PC-3 (cell line): ENCODE measurements at regions not wholly inside any gene's neighbourhood (a gene's known extent, or its start where the extent isn't known, plus 50 kb on each side); places are given as distances from the start of the nearest gene placed in this dataset.

Experiments
- ATAC-seq: fragments of 200-7000 bp; cut with Tn5 transposase; 2 replicates; pipeline ENCODE4 v1.9.1; 2020; ENCODE audit warnings: mild to moderate bottlenecking, moderate library complexity
- BruUV-seq: library from RNA; stranded (reverse); fragments of 400-500 nt; replicated peaks from 2 replicates; lab custom pipeline; 2021; lab: Mats Ljungman, UMichigan
- CTCF ChIA-PET: fragments of 300-600 bp; sonication (Branson Sonifier 250); formaldehyde crosslinking; loops from one replicate; lab custom pipeline; 2022; ENCODE audit warnings: antibody characterized with exemption; lab: Charles Lee
- POLR2A ChIA-PET: fragments of 300-600 bp; sonication (Branson Sonifier 250); formaldehyde crosslinking; loops from one replicate; lab custom pipeline; 2022; ENCODE audit warnings: antibody characterized with exemption; ENCODE audit not compliant: unreplicated experiment; lab: Charles Lee
- DNase-seq: peaks from one replicate; pipeline ENCODE4 v3.0.0-alpha.2; 2015
- H2AFZ ChIP-seq: fragments of 300-600 bp; sonication (generic); 2 replicates; pipeline ENCODE4 v1.6.0; 2016; ENCODE audit warnings: antibody characterized with exemption, low read length
- H3F3A ChIP-seq: fragments of 300-600 bp; sonication (generic); one replicate; pipeline ENCODE4 v1.6.0; 2017; ENCODE audit warnings: antibody characterized with exemption, low read length, control low read depth, mild to moderate bottlenecking; ENCODE audit not compliant: unreplicated experiment
- H3K27ac ChIP-seq: fragments of 300-600 bp; sonication (generic); 2 replicates; pipeline ENCODE4 v1.5.1; 2016; ENCODE audit warnings: mild to moderate bottlenecking, low read length
- H3K27me3 ChIP-seq: fragments of 300-600 bp; sonication (generic); 2 replicates; pipeline ENCODE4 v1.6.1; 2016; ENCODE audit warnings: low read length, mixed read lengths
- H3K36me3 ChIP-seq: fragments of 300-600 bp; sonication (generic); 2 replicates; pipeline ENCODE4 v1.6.1; 2016; ENCODE audit warnings: low read depth, mixed run types, low read length, mixed read lengths
- H3K4me1 ChIP-seq: fragments of 300-600 bp; sonication (generic); 2 replicates; pipeline ENCODE4 v1.5.1; 2016; ENCODE audit warnings: low read length; ENCODE audit not compliant: insufficient read depth
- H3K4me2 ChIP-seq: fragments of 300-600 bp; sonication (generic); 2 replicates; pipeline ENCODE4 v1.6.0; 2016; ENCODE audit warnings: low read length
- H3K4me3 ChIP-seq: fragments of 300-600 bp; sonication (generic); 2 replicates; pipeline ENCODE4 v1.5.1; 2016; ENCODE audit warnings: mild to moderate bottlenecking, low read length, mixed read lengths
- H3K79me2 ChIP-seq: fragments of 300-600 bp; sonication (generic); 2 replicates; pipeline ENCODE4 v1.6.1; 2017; ENCODE audit warnings: low read length, mixed read lengths
- H3K9ac ChIP-seq: fragments of 300-600 bp; sonication (generic); 2 replicates; pipeline ENCODE4 v1.6.0; 2016; ENCODE audit warnings: mild to moderate bottlenecking, low read length
- H3K9me2 ChIP-seq: fragments of 300-600 bp; sonication (generic); replicated peaks from 2 replicates; pipeline ENCODE4 v1.6.1; 2016; ENCODE audit warnings: mixed run types, low read length, mixed read lengths
- H3K9me3 ChIP-seq: fragments of 300-600 bp; sonication (generic); 2 replicates; pipeline ENCODE4 v1.6.1; 2016; ENCODE audit warnings: low read length, mixed read lengths
- H4K20me1 ChIP-seq: fragments of 300-600 bp; sonication (generic); 2 replicates; pipeline ENCODE4 v1.6.1; 2016; ENCODE audit warnings: low read length, mixed read lengths
- EZH2 ChIP-seq: fragments of 300-600 bp; sonication (generic); IDR thresholded peaks from one replicate; pipeline ENCODE4 v1.6.1; 2017; ENCODE audit warnings: antibody characterized with exemption, mild to moderate bottlenecking, low read length; ENCODE audit not compliant: unreplicated experiment
- EZH2phosphoT487 ChIP-seq: fragments of 300-600 bp; sonication (generic); IDR thresholded peaks from 2 replicates; pipeline ENCODE4 v1.6.1; 2018; ENCODE audit warnings: mild to moderate bottlenecking, antibody characterized with exemption, low read length, borderline replicate concordance
- intact Hi-C: fragments of 100-400 bp; cut with micrococcal nuclease; formaldehyde crosslinking; loops from 2 replicates; pipeline ENCODE4 v1.9.0; 2023
- TF ChIP-seq, protein P1 (sequence below): fragments of 300-600 bp; sonication (generic); conservative IDR thresholded peaks from 2 replicates; pipeline ENCODE4 v1.5.1; 2017; ENCODE audit warnings: antibody characterized with exemption, low read depth, mild to moderate bottlenecking, low read length

GRCh38 chr16:54707813-54708212 lies 222.9 kb upstream of the IRX5 start:
- Histone ChIP-seq H2AFZ (no peak overlapping the region), H3K27me3 (no peaks in the 10 kb centered on the region), H3K79me2 (no peaks in the 10 kb centered on the region), H3K9ac (no peak overlapping the region), H3K9me2 (no peaks in the 10 kb centered on the region), H3F3A (no peaks in the 10 kb centered on the region), H3K4me2 (no peak overlapping the region), H3K9me3 (no peaks in the 10 kb centered on the region), H4K20me1 (no peaks in the 10 kb centered on the region), H3K4me3 (no peak overlapping the region), H3K36me3 (no peaks in the 10 kb centered on the region), H3K4me1 (no peaks in the 10 kb centered on the region), H3K27ac (no peak overlapping the region)
- CTCF ChIA-PET, result no interaction called here
- POLR2A ChIA-PET, result no interaction called here
- no TSS peak for BruUV-seq
- intact Hi-C loops, result no loop called here
- no peak for DNase-seq
- no peak for TF ChIP-seq EZH2phosphoT487
- no peak for TF ChIP-seq EZH2
- TF ChIP-seq, protein P1, sequence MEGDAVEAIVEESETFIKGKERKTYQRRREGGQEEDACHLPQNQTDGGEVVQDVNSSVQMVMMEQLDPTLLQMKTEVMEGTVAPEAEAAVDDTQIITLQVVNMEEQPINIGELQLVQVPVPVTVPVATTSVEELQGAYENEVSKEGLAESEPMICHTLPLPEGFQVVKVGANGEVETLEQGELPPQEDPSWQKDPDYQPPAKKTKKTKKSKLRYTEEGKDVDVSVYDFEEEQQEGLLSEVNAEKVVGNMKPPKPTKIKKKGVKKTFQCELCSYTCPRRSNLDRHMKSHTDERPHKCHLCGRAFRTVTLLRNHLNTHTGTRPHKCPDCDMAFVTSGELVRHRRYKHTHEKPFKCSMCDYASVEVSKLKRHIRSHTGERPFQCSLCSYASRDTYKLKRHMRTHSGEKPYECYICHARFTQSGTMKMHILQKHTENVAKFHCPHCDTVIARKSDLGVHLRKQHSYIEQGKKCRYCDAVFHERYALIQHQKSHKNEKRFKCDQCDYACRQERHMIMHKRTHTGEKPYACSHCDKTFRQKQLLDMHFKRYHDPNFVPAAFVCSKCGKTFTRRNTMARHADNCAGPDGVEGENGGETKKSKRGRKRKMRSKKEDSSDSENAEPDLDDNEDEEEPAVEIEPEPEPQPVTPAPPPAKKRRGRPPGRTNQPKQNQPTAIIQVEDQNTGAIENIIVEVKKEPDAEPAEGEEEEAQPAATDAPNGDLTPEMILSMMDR, result no peak
- ATAC-seq, result no peak

DNA sequence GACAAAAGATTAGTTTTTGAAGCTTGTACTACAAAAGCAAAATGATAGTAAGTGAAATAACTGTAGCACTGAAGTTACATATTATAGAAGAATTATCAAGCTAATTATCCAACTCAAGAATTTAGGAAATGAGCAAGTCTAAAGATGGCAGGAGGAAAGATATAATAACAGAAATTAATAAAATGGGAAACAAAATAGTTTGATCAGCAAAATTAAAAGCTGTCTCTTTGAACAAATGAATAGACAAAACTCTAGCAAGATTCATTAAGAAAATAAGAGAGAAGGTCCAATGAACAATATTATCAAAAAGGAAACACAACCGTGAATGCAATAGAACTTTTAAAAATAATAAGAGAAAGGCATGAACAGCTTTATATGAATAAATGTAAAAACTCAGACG lies 224.3 kb upstream of the IRX5 start:
- H3K36me3 ChIP-seq, result no peaks in the 10 kb centered on the region
- H3K4me3 ChIP-seq, result no peak overlapping the region
- ChIA-PET CTCF (no interaction called here), POLR2A (no interaction called here)
- no peak overlapping the region for H3K4me2 ChIP-seq
- no peak for DNase-seq
- TF ChIP-seq, protein P1, result no peak
- no peak for TF ChIP-seq EZH2phosphoT487
- TF ChIP-seq EZH2, result no peak
- H3K9ac ChIP-seq, result no peak overlapping the region
- no peak overlapping the region for H3K27ac ChIP-seq
- intact Hi-C loops, result no loop called here
- no TSS peak for BruUV-seq
- no peak for ATAC-seq
- H3K4me1 ChIP-seq, result no peaks in the 10 kb centered on the region
- no peaks in the 10 kb centered on the region for H3F3A ChIP-seq
- no peaks in the 10 kb centered on the region for H3K9me2 ChIP-seq
- H4K20me1 ChIP-seq, result no peaks in the 10 kb centered on the region
- H3K9me3 ChIP-seq, result no peaks in the 10 kb centered on the region
- no peaks in the 10 kb centered on the region for H3K27me3 ChIP-seq
- no peak overlapping the region for H2AFZ ChIP-seq
- H3K79me2 ChIP-seq, result no peaks in the 10 kb centered on the region

GRCh38 chr16:54703339-54703738 lies 227.3 kb upstream of the IRX5 start:
- intact Hi-C loops, result no loop called here
- Histone ChIP-seq H3K27me3 (no peaks in the 10 kb centered on the region), H2AFZ (no peak overlapping the region), H3F3A (no peaks in the 10 kb centered on the region), H3K9me3 (no peaks in the 10 kb centered on the region), H3K4me3 (no peak overlapping the region), H3K27ac (no peak overlapping the region), H3K9me2 (no peaks in the 10 kb centered on the region), H3K4me1 (no peaks in the 10 kb centered on the region), H3K36me3 (no peaks in the 10 kb centered on the region), H3K79me2 (no peaks in the 10 kb centered on the region), H4K20me1 (no peaks in the 10 kb centered on the region), H3K4me2 (no peak overlapping the region), H3K9ac (no peak overlapping the region)
- ATAC-seq (no peak), DNase-seq (no peak)
- BruUV-seq, result no TSS peak
- POLR2A ChIA-PET, result no interaction called here
- TF ChIP-seq EZH2phosphoT487 (no peak), EZH2 (no peak)
- TF ChIP-seq, protein P1, result no peak
- CTCF ChIA-PET, result no interaction called here
